ENCODE measurements at regions not wholly inside any gene's neighbourhood (a gene's known extent, or its start where the extent isn't known, plus 50 kb on each side); places are given as distances from the start of the nearest gene placed in this dataset.

DNA sequence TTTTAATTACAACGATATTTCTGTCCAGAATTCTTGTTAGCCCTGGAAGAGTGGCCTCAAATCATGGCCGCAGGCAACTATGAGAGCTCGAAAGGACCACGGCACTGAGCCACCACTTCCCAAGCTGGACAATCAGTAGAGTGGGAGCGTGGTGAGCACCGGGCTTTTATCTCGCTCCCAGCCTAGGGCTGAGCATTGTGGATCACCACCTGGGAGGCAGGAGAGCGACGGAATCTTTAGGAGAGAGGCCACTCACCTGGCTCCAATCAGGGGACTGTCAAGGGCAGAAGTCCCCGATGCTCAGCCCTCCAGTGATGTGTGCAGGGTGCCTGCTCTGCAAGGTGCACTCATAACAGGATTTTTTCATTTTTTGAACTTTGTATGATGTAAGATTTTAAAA lies 377.1 kb upstream of the B3GAT1 start:
- TF ChIP-seq, protein P1, sequence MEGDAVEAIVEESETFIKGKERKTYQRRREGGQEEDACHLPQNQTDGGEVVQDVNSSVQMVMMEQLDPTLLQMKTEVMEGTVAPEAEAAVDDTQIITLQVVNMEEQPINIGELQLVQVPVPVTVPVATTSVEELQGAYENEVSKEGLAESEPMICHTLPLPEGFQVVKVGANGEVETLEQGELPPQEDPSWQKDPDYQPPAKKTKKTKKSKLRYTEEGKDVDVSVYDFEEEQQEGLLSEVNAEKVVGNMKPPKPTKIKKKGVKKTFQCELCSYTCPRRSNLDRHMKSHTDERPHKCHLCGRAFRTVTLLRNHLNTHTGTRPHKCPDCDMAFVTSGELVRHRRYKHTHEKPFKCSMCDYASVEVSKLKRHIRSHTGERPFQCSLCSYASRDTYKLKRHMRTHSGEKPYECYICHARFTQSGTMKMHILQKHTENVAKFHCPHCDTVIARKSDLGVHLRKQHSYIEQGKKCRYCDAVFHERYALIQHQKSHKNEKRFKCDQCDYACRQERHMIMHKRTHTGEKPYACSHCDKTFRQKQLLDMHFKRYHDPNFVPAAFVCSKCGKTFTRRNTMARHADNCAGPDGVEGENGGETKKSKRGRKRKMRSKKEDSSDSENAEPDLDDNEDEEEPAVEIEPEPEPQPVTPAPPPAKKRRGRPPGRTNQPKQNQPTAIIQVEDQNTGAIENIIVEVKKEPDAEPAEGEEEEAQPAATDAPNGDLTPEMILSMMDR (IDR thresholded peaks at IDR 0.05) = no peak
- no peak for TF ChIP-seq EZH2phosphoT487 (IDR thresholded peaks at IDR 0.05)
